GM21619 (cell line): ENCODE measurements at regions not wholly inside any gene's neighbourhood (a gene's known extent, or its start where the extent isn't known, plus 50 kb on each side); places are given as distances from the start of the nearest gene placed in this dataset.
"Not testable (repeated sequence)": the region's sequence is repeated elsewhere in the genome, so short reads cannot be mapped to it uniquely, and the experiment has no call there.

ENCODE experiments used
- ATAC-seq: cut with Tn5 transposase; IDR thresholded peaks from one replicate; pipeline ENCODE4 v1.9.1; 2021; ENCODE audit not compliant: unreplicated experiment

DNA sequence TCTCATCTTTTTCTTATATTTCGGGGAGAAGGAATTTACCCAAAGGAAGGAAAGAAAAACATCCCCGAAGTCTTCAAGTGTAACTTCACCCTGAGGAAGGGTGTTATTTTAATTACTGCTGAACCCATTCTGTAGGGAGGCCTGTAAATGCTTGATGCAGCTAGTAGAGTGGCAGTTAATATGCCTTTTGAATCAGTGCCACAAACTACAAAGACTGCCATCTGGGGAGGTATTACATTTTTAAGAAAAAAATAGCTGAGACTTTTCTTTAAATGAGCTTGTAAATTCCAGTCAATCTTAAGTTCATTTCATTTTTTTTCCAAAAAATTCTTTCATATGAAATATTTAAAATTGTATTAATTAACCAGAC is 233.1 kb upstream of the FERD3L start:
- no peak for ATAC-seq

DNA sequence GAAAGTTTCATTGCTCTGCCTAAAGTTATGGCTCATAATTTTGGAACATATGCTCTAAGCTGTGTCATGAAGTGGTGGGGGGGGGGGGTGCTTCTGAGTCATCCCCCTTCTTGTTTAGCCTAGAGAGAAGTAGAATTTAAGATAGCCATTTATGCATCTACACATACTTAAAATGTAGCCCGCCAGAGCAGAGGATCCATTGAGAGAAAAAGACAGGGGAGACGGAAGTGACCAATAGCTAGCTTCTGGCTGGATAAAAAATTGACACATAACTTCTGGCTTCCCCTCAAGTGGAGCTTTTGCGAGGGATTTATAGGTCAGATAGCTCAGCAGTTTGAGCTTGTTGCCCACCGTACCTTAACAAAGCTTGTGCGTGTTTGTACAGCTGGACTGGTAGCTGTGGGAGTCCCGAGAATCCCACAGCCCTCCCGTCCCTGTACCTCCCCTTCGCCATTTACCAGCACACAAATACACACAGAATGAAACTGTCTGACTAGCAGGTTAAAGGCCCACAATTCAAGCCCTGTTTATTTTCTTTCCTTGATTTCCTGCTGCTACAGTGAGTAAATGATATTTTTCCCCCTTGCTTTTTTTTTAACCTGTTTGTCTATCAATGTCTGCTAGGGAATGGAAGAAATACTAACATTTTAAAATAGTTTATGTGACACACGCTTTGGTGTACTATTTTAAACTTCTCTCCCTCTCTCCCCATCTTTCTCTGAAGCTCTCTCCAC is 232.6 kb upstream of the FERD3L start:
- no peak for ATAC-seq

DNA sequence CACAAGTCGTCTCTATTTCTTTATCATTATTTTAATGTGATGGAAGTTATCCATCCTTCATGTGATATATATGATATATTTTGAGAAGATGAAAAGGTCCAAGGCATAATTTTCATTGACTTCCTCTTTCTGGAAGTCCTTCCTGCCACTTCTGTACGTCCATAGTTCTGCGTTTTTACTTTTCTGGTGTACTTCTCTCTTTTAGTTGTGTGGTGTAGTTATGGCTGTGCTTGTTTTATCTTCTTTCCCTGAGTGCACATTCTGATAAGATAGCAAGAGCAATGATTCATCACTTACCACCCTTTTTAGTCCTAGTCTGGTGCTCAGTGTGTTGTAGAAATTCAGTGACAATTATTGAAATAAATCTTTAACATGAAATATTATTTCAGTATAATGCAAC is 231.3 kb upstream of the FERD3L start:
- no peak for ATAC-seq

DNA sequence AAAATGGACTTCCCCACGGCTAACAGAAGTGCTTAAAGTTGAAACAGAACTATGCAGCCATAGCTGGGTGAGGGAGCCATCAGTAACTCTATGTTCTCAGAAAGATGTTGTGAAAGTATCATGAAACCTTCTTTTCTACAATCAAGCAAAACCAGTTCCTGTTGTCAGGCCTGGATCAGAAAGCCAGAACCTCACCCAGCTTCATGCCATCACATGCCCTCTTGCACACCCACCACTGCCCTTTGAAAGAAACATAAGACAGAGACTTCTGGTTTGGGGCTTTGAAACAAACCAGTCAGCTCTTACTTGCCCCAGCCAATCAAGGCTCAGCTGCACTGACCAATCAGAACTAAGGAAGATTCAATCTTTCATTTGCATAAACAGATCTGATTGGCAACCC is 230.8 kb upstream of the FERD3L start:
- ATAC-seq = no peak

DNA sequence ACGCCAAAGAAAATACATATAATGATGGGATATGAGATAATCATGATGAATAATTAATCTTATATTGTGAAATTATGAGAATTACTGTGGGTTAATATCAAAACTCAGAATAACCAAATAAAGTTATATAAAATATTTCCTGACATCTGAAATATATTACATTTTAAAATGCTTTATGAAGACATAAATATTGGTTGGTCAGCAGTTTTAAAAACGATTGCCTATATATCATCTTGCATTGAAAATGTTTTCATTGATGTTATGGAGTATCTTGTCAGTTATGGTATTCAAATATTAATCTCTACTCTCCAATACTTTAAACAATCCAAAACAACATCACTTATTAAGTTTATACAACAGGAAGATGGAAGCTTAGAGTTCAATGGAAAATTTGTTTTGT is 228.1 kb upstream of the FERD3L start:
- ATAC-seq = no peak

DNA sequence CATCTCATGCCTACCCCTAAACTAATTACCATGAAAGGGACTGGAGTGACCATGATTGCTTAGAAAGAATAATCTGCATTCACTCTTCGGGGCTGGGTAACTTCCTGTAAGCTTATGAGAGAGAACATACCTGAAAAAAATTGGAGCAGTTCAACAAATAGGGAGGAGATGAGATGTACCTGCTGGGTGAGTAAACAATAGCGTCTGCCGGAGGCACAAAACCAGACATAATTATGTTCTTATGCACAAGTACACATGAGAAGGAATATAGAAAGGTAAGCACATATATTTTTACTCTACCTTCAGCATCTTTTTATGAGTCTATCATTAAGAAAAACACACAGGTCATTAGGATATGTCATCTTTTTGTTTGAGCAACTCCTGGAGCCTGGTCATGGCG is 224.6 kb upstream of the FERD3L start:
- ATAC-seq = no peak

DNA sequence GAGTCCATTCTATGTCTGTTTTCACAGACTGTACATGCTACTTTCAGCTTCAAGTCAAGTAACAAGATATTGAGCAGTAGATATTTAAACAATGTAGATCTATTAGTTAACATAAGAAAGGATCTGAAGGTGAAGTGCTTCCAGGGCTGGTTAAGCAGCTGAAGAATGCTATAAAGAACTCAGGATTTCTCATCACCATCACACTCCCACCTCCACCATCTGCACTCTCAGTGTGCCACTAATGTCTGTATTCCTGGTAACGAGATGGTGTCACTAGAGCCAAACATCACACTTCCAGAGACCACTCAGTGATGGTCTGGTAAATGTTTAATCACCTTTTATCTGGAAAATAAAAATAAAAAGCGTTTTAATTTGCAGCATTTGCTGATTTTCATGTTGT is 224.0 kb upstream of the FERD3L start:
- ATAC-seq = no peak

DNA sequence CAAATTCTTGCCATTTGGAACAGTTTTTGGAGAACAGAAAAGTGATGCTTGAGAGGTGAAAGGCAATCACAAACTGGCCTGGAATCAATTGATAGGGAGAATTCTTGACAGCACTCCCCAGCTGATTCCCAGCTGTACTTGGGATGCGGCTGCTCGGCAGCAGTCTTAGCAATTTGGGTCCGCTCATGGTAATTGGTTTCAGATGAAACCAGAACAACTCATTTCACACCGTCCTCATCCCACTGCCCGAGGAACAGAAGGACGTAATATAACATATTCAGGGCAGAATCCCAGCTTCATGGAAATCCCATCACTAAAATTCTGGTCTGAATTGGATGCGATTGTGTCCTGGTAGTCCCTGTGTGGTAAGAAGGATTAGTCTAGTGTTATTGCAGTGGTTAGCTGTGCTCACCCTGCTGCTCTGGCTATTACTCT is 223.3 kb upstream of the FERD3L start:
- no peak for ATAC-seq

DNA sequence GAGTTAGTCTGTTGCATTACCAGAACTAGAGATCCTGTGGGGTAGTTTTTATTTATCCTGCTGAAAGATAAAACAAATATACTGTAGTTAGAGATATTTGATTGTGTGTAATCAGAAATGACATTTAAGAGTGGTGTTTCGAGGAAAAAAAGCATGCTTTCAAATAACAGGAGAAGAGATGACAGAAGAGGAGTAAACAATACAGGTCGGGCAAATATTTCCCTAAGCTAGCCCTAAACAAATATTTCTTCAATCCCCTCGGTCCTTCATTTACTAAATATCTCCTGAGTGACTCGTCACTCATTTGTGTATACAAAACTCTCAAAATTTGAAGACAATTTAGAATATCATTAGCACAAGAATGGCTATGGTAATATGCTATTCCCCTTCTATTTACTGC is 219.7 kb upstream of the FERD3L start:
- no peak for ATAC-seq

DNA sequence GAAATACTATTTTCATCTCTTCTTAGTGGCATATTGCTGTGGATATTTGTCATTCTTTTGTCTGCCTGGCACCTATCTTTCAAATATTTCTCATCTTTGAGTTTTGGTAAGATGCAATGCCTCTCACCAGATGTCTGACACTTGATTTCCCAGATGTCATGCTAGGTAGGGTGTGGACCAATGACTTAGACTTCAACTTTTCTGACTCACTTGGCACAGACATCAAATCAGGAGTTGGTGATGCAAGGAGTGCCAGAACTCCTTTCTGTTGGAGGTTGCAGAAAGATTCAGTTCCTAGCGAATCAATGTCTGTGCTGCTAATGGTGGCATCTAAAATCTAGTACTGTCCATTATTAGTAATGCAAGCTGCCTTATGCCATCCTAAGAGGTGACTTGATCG is 216.9 kb upstream of the FERD3L start:
- ATAC-seq = no peak

DNA sequence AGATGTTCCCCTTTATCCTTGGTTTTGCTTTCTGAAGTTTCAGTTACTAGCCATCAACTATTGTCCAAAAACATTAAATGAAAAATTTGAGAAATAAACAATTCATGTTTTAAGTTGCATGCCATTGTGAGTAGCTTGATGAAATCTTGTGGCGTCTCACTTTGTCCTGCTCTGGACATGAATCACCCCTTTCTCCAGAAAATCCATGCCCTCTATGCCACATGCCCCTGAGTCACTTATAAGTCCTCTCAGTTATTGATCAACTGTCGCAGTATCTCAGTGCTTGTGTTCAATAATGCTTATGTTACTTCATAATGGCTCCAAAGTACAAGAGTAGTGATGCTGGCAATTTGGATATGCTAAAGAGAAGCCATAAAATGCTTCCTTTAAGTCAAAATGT is 208.0 kb upstream of the FERD3L start:
- ATAC-seq = no peak

DNA sequence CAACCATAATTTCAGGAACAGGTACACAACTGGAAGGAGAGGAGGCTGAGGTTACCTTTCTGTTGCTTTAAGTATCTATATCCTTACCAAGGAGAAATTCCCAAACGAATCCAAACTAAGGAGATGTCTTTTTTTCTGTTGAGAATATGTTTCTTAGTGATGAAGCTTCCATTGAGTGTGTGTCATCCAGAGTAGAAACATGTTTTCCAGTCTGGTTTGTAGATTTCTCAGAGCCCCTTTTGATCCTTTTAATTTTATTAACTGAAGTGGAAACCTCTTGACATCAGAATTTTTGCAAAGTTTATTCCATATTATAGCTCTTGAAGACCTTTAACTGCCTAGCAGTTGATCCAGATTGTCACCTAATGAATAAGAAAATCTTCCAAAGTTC is 207.1 kb upstream of the FERD3L start:
- no peak for ATAC-seq

DNA sequence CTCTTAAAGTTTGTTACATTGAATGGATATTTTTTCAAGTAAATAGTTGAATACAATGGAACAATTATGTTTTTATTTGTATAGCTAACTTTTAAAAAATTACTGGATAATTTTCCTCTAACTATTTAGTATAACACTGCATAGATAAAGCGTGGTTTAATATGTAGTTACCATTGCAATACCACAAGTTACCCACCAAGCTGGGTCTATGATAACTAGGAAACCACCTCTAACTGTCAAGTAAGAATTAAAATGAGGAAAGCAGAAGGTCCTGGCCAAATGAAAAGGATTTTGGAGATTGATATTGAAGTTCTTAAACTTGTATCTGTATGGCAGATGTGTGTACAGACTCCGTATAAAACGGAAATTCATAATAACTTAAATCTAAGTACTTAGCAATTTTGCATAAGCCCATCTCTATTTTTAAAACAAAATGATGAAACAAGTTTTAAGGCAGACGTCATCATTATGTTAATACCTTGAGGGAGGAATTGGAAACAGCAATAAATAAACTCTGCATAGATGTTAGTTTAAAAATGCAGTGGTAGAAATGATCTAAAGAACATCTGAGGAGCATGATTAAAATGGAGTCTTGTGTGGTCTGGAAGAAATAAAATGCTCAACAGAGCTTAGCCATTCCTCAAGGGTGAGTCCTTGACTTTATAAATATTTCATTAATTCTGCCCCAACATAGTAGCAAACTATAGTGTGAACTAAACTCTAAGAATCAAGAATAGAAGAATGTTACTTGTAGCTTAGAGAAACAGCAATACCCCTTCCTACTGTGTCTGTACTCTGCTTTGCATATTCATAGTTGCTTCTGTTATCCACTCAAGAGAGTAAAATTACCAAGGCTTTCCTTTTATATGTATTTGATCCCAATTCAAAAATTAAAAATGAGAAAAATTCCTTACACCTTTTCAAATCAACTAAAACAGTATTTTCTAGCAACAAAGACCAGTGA is 206.4 kb upstream of the FERD3L start:
- ATAC-seq = no peak

DNA sequence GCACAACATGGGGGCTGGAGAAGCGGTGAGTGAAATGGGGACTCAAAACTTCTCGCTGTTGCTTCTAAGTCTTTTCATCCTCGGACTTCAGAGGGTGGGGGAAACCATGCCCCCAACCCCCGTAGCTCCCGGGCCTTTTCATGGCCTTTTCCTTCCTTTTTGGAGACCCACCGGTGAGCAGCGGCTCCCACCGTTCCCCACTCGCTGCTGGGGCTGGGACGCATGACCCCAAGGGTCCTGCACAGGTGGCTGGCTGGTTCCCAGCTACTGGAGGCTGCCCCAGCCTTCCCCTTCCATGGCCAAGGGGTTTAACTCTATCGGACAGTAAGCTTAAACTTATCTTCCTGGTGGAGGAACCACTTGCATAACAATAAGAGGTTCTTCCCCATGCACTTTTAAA is 194.3 kb upstream of the FERD3L start:
- no peak for ATAC-seq

DNA sequence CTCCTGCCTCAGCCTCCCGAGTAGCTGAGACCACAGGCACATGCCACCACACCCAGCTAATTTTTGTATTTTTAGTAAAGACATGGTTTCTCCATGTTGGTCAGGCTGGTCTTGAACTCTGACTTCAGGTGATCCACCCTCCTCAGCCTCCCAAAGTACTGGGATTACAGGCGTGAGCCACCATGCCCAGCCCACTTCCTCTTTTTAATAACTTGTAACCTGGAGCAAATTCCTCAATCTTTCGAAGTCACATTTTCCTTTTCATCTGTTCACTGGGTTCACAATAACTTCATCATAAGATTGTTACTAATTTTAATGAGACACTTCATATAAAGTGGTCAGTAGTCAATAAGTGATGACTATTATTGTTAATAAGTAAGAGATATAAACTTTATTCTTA is 193.3 kb upstream of the FERD3L start:
- not testable (repeated sequence) for ATAC-seq

DNA sequence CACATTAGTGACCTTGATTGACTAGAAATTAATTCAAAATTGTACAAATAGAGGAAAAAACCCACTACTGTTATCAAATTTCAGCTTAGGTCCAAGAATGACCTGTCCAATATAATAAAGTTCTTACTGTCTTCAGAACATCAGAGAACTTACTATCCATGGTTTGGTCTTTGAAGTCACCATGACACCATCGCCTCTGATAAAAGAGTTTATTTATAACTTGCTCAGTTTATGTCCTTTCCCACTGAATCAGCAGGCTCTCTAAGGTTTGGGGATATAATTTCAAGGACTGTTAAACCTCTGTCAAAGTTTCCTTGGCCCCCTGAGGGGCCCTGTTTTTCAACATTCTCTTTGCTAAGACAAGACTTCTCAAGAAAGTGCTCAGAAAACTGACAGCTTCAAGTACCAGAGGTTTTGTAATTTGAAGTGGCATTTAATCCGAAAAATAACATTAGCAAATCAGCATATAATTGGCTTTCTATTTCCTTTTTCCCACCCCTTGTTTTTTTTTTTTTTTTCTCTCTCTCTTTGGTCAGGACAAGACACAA is 191.7 kb upstream of the FERD3L start:
- no peak for ATAC-seq

DNA sequence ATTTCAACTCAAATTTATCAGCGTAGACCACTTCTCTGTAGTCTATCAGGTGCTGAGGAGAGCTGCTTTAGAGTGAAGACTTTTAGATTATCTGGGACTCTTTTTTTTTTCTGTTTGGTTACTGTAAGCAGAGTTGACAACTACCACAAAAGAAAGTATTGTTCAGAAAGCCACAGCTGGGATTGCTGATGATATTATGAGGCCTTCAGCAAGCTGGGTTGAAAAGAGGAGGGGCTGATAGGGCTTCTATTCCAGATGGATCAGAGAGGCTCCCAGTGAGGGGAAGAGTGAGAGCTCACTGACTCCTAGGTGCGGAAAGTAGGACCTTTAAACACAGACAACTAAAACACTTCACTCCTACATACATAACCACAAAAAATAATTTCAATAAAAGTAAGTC is 188.5 kb upstream of the FERD3L start:
- no peak for ATAC-seq

DNA sequence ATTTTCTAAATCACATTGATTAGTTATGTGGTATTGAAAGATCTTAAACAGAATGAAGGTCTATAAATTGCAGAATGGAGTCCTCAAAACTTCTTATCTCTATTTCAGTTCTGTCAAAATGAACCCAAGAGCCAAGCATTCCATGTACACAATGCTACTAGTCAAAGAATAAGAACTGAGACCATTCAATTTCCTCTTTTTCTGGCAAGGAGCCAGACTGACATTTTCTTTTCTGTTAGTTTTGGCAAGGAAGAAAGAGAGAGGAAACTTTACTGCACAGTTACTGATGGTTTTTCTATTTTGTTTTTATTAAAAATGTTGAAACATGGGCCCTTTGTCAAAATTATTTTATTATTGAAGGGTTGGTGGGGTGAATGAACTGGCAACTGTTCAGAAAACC is 181.8 kb upstream of the FERD3L start:
- no peak for ATAC-seq

DNA sequence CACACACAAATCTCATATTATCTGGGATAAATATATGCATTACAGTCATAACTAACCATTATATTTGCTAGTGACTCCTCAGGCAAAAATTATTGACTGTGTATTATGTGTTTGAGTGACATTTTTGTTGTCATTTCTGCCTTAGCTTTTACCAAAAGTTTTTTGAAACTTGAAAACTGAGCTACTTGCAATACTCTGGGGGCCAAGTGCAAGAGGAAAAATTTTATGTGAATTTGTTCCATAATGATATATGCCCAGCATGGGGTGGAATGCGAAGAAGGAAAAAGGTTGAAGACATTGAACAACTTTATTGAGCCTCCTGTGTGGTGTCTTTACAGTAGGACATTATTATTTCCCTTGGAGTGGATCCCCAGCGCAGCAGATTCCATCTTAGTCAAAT is 176.8 kb upstream of the FERD3L start:
- no peak for ATAC-seq

DNA sequence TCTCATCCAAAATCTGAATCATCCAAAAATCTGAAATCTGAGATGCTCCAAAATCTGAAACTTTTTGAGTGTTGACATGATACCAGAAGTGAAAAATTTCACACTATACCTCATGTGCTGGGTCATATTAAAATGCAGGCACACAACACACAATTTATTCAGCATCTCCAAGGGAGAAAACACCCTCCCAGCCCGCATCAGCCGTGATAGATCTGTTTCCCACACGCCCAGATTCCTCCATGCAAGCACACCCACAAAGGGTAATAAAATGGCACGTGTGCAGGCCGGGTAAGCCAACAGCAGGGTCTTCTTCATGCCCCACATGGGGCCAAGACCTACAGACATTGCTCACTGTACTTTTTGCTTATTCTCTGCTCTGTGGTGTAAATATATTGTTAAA is 173.1 kb upstream of the FERD3L start:
- no peak for ATAC-seq

DNA sequence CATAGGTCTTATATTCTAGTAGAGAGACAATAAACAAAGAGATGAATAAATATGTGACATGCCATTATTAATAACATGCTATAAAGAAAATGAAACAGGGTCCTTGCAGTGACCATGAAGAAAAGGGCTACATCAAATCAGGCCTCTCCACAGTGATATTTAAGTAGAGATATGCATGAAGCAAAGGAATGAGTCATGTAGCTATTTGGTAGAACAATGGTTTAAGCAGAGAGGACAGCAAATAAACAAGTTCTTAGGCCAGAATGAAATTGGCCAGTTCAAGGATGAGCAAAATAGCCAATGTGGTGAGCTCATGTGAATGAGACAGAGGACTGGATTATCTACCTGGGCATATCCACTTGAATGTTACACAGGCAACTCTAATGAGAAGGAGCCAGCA is 172.2 kb upstream of the FERD3L start:
- no peak for ATAC-seq

DNA sequence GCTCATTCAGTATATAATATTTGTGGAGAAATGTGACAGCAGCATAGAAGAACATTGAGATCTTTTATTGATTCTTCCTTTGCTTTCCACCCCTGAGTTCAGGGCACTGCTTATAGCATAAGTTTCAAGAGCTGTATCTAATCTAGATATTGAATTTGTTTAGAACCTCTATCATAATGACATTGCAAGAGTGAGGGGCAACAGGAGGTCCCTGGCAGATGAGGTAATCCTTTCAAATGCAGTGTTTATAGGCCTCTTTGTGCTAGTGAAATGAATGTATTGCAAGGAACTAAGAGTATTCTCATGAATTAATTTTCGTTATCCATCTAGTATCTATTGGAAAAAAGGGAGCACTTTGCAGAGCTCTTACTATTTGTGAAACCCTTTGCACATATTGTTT is 167.2 kb upstream of the FERD3L start:
- ATAC-seq = no peak
